ENCODE measurements at regions not wholly inside any gene's neighbourhood (a gene's known extent, or its start where the extent isn't known, plus 50 kb on each side); places are given as distances from the start of the nearest gene placed in this dataset.

DNA sequence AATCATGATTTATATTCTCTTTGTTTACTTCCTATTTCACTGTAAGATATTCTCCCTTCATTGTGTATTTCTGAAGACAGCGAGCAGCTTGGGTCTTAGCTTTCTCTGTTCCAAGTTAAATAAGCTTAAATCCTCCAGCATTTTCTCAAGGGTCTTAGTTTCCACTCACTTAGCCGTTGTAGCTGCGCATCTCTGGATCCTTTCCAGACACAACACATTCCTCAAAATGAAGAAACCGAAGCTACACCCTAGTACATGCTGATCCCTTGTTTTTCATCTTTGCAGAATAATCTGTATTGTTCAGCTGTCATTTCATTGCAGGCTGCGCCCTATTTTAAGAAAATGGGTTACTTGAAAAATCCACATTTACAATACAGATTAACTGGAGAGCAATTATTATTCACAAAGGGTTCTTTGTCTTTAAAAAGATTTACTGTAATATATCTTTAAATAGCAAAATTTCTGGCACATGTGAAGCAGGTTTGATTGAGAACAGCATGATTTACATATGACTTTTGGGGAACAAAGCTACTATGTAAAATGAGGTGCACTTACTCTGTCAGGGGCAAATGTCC is 375.8 kb downstream of the QKI start:
- no peak for TF ChIP-seq CTCF (IDR thresholded peaks at IDR 0.05)

- TF ChIP-seq CTCF (IDR thresholded peaks at IDR 0.05) = no peak
Observed at GRCh38 chr6:163789199-163789810, 374.8 kb downstream of the QKI start.

DNA sequence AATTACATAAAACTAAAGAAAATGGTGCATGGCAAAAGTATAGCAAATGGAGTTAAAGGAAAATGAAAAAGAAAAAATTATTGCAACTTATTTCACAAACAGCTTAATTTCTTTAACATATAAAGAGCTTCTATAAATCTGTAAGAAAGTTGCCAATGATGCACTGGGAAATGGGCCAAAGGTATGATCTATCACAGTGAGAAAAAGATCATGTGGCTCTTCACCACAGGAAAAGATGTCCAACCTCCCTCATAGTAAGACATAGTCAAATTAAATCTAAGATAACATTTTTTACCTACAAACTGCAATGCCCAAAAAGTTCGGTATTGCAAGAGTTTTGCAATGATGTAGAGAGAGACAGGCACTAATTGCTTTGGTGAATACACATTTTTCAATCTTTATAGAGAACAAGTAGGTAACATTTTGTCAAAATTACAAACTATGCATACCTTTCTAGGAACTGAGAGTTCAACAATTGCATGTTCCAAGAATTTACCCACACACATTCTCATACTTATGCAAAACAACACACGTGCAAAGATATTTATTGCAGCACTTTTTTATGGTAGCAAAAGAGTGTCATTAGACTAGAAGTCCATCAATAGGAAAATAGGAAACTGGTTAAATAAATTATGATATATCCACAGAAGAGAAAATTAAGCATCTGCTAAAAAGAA is 372.6 kb downstream of the QKI start:
- no peak for TF ChIP-seq CTCF (IDR thresholded peaks at IDR 0.05)

DNA sequence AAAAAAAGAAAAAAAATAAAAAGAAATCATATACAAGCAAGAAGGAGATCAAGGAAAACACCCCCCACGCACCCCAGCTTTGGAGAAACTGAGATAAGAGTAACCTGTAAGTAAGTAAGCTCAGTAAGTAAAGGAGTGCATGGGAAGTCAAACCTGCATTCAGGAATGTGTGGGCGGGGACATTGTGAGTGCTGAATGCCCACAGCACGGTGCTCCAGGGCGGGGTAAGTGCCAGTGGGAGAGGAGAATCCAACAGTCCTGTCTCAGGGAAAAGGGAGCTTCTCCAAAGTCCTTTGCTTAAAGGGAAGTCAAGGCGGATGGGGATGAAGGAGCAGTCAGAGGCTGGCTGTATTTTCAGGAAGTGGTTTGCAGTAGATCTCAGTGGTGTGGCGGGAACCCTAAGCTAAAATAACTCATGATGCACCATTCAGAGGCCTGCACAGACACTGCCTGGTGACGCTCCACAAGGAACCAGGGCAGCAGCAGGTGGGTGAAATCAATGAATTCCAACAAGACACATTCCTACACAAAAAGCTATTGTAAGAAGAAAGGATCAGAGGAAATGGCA is 368.0 kb downstream of the QKI start:
- TF ChIP-seq CTCF (IDR thresholded peaks at IDR 0.05) = no peak

DNA sequence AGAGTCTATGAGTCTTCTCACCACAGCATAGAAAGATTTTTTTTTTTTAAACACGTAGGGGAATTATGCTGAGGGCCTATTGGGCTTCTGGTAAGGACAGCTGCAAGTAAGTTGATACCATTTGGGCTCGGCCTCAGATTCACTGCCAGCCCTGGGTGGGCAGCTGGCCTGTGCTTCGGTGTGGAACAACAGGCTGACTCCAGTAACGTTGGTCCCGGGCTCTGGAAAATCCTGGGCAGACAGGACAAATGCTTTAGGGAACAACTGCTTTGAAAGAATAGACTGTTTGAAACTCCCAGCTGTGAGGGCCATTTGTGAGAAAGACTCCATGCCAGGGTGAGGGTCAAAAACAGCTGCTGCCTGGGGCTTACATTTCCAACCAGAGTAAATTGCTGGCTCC is 366.5 kb downstream of the QKI start:
- no peak for TF ChIP-seq CTCF (IDR thresholded peaks at IDR 0.05)

DNA sequence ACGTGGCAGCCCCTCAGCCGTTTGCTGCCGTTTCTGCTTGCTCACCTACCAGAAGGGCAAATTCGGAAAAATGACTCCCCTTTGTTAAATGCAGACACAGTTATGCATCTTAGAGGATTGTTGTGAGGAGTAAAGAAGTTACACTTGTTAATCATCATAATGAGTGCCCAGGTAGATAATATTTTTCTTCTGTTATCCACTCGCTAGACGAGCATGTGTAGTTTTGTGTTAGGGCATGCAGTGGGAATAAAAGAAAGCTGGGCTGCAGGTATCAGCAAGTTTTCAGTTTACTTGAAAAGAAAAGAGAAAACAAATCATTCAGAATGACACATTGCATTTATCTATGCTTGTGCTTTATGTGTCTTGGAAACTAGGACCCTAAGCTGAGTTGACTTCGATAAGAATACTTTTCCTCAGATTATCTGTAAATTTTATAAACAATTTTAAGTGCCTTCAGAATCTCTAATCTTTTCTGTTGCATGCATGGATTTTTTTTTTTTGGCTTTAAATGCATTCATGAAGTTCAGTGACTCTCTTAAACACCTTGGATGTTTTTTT is 365.3 kb downstream of the QKI start:
- TF ChIP-seq CTCF (IDR thresholded peaks at IDR 0.05) = no peak

DNA sequence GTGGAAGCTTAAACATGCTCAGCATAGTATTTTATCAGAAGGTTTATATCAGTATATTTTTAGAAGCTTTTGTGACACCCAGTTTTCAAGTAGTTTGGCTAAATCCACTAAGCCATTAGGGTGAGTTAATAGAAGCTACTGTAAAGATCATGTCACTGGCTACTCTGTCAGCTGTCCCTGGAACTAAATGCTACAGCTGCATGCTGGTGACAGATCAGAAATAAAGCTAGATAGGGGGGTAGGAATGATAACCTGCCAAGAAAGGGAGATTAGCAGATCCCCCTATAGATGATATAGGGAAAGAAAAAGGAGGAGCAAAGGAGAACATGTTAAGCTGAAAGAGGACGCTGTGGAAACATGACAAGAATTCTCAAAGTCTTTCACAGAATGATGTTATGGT is 363.2 kb downstream of the QKI start:
- no peak for TF ChIP-seq CTCF (IDR thresholded peaks at IDR 0.05)
